Endodermal cell (in vitro differentiated cells): ENCODE measurements at regions not wholly inside any gene's neighbourhood (a gene's known extent, or its start where the extent isn't known, plus 50 kb on each side); places are given as distances from the start of the nearest gene placed in this dataset.

ENCODE experiments used
- DNase-seq: peaks from one replicate; pipeline ENCODE4 v3.0.0-alpha.2; 2017
- H3K27ac ChIP-seq: 2 replicates; pipeline ENCODE4 v1.5.1; 2013; ENCODE audit warnings: mild to moderate bottlenecking, low read depth, low read length, moderate library complexity
- H3K27me3 ChIP-seq: 2 replicates; pipeline ENCODE4 v1.6.1; 2013; ENCODE audit warnings: mild to moderate bottlenecking, low read length, moderate library complexity; ENCODE audit not compliant: insufficient read depth, control insufficient read depth, poor library complexity, severe bottlenecking
- H3K36me3 ChIP-seq: 2 replicates; pipeline ENCODE4 v1.7.0; 2013; ENCODE audit warnings: mild to moderate bottlenecking, low read length, moderate library complexity; ENCODE audit not compliant: control insufficient read depth, insufficient read depth
- H3K4me1 ChIP-seq: one replicate; pipeline ENCODE4 v1.7.0; 2013; ENCODE audit warnings: low read length; ENCODE audit not compliant: control insufficient read depth, insufficient read depth
- H3K4me3 ChIP-seq: 2 replicates; pipeline ENCODE4 v1.5.1; 2013; ENCODE audit warnings: mild to moderate bottlenecking, low read length, moderate library complexity
- H3K9ac ChIP-seq: 2 replicates; pipeline ENCODE4 v1.6.1; 2013; ENCODE audit warnings: mild to moderate bottlenecking, low read length, moderate library complexity; ENCODE audit not compliant: poor library complexity, severe bottlenecking; ENCODE audit errors: extremely low read depth
- H3K9me3 ChIP-seq: 2 replicates; pipeline ENCODE4 v1.6.1; 2013; ENCODE audit warnings: mild to moderate bottlenecking, low read length, moderate library complexity; ENCODE audit not compliant: control insufficient read depth
- H3K27ac Mint-ChIP-seq: 2 replicates; pipeline ENCODE4 v1.8.0; 2020; ENCODE audit warnings: mixed read lengths
- H3K27me3 Mint-ChIP-seq: 2 replicates; pipeline ENCODE4 v1.8.0; 2021; ENCODE audit warnings: mild to moderate bottlenecking, mixed read lengths; ENCODE audit not compliant: insufficient read depth
- H3K36me3 Mint-ChIP-seq: 2 replicates; pipeline ENCODE4 v1.8.0; 2020; ENCODE audit warnings: low read depth, mixed read lengths
- H3K4me1 Mint-ChIP-seq: 2 replicates; pipeline ENCODE4 v1.8.0; 2020; ENCODE audit warnings: mixed read lengths
- H3K4me3 Mint-ChIP-seq: 2 replicates; pipeline ENCODE4 v1.8.0; 2020; ENCODE audit warnings: mild to moderate bottlenecking, moderate library complexity, mixed read lengths
- H3K9me3 Mint-ChIP-seq: 2 replicates; pipeline ENCODE4 v1.8.0; 2020; ENCODE audit warnings: mild to moderate bottlenecking, mixed read lengths
- WGBS, 2 experiments: methylation state at CpG; one replicate each; pipeline versions ENCODE4 v1.1.5 to v1.1.7; 2013; ENCODE audit warnings: missing lambda C conversion rate in 2 of 2, mixed read lengths in 1 of 2; ENCODE audit not compliant: insufficient coverage in 1 of 2, insufficient read length in 1 of 2; 5-methylcytosine and 5-hydroxymethylcytosine counted together
- TF ChIP-seq, protein P1 (sequence below): fragments of 200-600 bp; sonication (generic); conservative IDR thresholded peaks from 2 replicates; pipeline ENCODE4 v1.5.0; 2021; ENCODE audit warnings: antibody characterized with exemption, mild to moderate bottlenecking

DNA sequence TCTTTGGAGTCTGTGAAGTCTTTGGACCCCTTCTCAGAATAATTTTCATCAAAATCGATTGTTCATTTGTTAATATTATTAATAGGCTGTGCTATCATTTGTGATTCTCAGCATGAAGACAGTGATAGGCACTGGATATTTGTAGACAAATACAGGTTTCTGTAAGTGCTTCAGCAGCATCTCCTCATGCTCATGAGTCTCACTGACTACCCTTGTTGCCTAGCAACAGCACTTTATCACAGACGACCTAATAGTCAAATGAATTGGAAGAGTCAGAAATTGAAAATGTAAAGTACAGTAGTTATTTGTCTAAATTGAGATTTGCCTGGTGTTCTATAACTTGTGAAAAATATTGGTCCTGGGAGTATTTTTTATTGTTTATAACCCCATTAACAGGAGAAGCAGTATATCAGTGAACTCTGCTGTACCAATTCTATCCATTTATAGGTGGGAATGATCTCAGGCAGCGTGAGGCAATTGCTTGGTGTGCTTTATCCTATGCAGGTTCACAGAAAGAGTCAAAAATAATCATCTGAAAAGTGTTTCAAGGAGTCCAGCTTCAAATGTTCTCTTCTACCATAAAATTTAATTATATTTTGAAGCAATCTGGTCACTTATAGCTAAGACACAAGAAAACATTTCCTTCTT lies 684.6 kb downstream of the RFPL4B start:
- Mint-ChIP-seq H3K4me1 (peaks cover 15% of the 10 kb centered on the region), H3K4me3 (no peak overlapping the region), H3K9me3 (no peaks in the 10 kb centered on the region), H3K36me3 (no peaks in the 10 kb centered on the region), H3K27ac (no peak overlapping the region), H3K27me3 (peaks cover 1% of the 10 kb centered on the region)
- Histone ChIP-seq H3K36me3 (no peaks in the 10 kb centered on the region), H3K4me3 (no peak overlapping the region), H3K9ac (no peak overlapping the region), H3K27me3 (no peaks in the 10 kb centered on the region), H3K4me1 (no peaks in the 10 kb centered on the region), H3K9me3 (no peaks in the 10 kb centered on the region), H3K27ac (no peak overlapping the region)
- TF ChIP-seq, protein P1, sequence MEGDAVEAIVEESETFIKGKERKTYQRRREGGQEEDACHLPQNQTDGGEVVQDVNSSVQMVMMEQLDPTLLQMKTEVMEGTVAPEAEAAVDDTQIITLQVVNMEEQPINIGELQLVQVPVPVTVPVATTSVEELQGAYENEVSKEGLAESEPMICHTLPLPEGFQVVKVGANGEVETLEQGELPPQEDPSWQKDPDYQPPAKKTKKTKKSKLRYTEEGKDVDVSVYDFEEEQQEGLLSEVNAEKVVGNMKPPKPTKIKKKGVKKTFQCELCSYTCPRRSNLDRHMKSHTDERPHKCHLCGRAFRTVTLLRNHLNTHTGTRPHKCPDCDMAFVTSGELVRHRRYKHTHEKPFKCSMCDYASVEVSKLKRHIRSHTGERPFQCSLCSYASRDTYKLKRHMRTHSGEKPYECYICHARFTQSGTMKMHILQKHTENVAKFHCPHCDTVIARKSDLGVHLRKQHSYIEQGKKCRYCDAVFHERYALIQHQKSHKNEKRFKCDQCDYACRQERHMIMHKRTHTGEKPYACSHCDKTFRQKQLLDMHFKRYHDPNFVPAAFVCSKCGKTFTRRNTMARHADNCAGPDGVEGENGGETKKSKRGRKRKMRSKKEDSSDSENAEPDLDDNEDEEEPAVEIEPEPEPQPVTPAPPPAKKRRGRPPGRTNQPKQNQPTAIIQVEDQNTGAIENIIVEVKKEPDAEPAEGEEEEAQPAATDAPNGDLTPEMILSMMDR, result no peak
- WGBS, 2 experiments, result 63 to 71% methylated on average over 2 to 3 of the region's 3 CpGs
- DNase-seq, result no peak

- peaks cover 3% of the 10 kb centered on the region for H3K27me3 Mint-ChIP-seq
- TF ChIP-seq, protein P1, result no peak
Measured at GRCh38 chr6:113039005-113039404, 691.9 kb downstream of the RFPL4B start.

DNA sequence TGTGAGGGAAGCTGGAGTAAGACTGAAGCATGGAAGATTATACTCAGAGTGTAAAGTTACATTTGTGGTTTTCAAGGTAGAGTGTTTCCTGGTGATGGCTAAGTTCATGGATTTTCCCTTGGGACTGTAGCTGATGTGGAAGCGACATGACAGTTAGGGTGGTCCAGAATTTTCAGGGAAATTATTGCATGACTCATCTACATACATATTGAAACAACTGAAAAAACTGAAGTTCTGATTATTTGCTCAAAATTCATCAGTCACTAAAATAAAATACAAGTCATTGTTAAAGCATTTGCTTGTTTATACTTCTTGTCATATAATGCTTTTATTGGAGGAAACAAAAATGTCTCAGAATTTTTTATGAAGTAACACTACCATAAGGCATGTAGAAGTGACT lies 700.0 kb downstream of the RFPL4B start:
- TF ChIP-seq, protein P1, result no peak
- no peak overlapping the region for H3K9ac ChIP-seq
- H3K4me3 ChIP-seq, result no peak overlapping the region
- no peaks in the 10 kb centered on the region for H3K36me3 ChIP-seq
- H3K4me1 Mint-ChIP-seq, result peaks cover 39% of the 10 kb centered on the region
- DNase-seq, result no peak
- H3K9me3 ChIP-seq, result no peaks in the 10 kb centered on the region
- no peak overlapping the region for H3K27ac Mint-ChIP-seq
- H3K27me3 Mint-ChIP-seq, result peaks cover 9% of the 10 kb centered on the region
- peaks cover 9% of the 10 kb centered on the region for H3K4me1 ChIP-seq
- no peaks in the 10 kb centered on the region for H3K36me3 Mint-ChIP-seq
- H3K27ac ChIP-seq, result no peak overlapping the region
- H3K9me3 Mint-ChIP-seq, result peaks cover 3% of the 10 kb centered on the region
- peaks cover 11% of the 10 kb centered on the region for H3K27me3 ChIP-seq
- WGBS, 2 experiments, result 64% methylated on average over 1 of the region's 1 CpG; no CpG with 5 or more reads in 1 of the 2 experiments
- no peak overlapping the region for H3K4me3 Mint-ChIP-seq

More at GRCh38 chr6:113039005-113039404, 691.9 kb downstream of the RFPL4B start:
- Mint-ChIP-seq H3K4me1 (no peaks in the 10 kb centered on the region), H3K27ac (no peak overlapping the region), H3K4me3 (no peak overlapping the region), H3K9me3 (peaks cover 3% of the 10 kb centered on the region), H3K36me3 (no peaks in the 10 kb centered on the region)
- Histone ChIP-seq H3K4me1 (no peaks in the 10 kb centered on the region), H3K9me3 (no peaks in the 10 kb centered on the region), H3K9ac (no peak overlapping the region), H3K27me3 (no peaks in the 10 kb centered on the region), H3K4me3 (no peak overlapping the region), H3K27ac (no peak overlapping the region), H3K36me3 (no peaks in the 10 kb centered on the region)
- WGBS, 2 experiments, result 96% methylated on average over 1 of the region's 1 CpG; no CpG with 5 or more reads in 1 of the 2 experiments
- DNase-seq, result no peak
